Cardiac septum (tissue), 1 donor: ENCODE measurements at regions not wholly inside any gene's neighbourhood (a gene's known extent, or its start where the extent isn't known, plus 50 kb on each side); places are given as distances from the start of the nearest gene placed in this dataset.
"Not testable (repeated sequence)": the region's sequence is repeated elsewhere in the genome, so short reads cannot be mapped to it uniquely, and the experiment has no call there.

Source experiments
- DNase-seq: peaks from one replicate; pipeline ENCODE4 v3.0.0-alpha.2; 2020; ENCODE audit warnings: low spot score
- intact Hi-C: fragments of 100-400 bp; cut with DNase I; formaldehyde crosslinking; loops from one replicate; pipeline ENCODE4 v1.14.0; 2022
- donor health status: DM: no; HTN: no; CAD: no.

GRCh38 chr1:189681252-189681919, 796.3 kb downstream of the BRINP3 start:
- intact Hi-C loops, result no loop called here
- no peak for DNase-seq

- no peak for DNase-seq
- intact Hi-C loops, result no loop called here
Measured at GRCh38 chr1:189682591-189682990, 795.1 kb downstream of the BRINP3 start.

DNA sequence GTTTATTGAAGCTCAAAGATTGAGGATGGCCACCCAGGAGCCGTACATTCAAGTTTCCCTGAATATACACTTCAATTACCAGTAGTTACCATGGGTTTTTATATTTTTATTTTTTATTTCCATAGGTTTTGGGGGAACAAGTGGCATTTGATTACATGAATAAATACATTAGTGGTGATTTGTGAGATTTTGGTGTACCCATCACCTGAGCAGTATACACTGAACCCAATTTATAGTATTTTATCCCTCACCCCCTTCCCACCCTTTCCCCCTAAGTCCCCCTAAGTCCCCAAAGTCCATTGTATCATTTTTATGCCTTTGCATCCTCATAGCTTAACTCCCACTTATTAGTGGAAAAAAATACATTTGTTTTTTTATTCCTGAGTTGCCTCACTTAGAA, 791.4 kb downstream of the BRINP3 start:
- no peak for DNase-seq
- intact Hi-C loops, result no loop called here

DNA sequence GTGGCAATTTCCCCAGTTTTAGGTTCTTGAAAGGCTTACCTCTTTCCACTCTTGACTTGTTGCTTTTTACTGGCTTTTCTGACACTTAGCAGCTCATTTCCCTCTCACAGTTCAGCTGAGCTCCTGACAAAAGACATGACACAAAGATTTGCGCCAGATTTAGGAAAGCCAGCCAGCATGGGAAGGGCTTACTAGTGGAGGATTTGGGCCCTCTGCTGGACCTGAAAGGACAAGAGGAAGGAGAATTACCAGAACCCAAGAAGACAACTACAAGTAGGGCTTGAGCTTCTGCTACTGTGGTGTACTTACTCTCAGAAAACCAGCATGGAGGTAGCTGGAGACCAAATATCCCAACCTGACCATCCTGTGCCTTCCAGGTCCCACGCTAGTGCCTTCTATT, 784.5 kb downstream of the BRINP3 start:
- intact Hi-C loops, result no loop called here
- DNase-seq, result no peak

DNA sequence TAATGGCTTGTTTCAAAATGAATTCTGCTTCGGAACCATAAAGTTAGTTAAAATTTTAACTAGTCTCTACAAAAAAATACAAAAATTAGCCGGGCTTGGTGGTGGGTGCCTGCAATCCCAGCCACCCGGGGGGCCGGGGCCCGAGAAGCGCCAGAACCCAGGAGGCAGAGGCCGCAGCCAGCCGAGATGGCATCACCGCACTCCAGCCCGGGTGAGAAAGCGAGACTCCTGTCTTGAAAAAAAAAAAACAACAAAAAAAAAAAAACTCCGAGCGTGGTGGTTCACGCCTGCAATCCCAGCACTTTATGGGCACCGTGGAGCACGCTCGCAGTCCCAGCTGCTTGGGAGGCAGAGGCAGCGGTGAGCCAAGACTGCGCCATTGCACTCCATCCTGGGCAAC, 781.4 kb downstream of the BRINP3 start:
- intact Hi-C loops, result no loop called here

DNA sequence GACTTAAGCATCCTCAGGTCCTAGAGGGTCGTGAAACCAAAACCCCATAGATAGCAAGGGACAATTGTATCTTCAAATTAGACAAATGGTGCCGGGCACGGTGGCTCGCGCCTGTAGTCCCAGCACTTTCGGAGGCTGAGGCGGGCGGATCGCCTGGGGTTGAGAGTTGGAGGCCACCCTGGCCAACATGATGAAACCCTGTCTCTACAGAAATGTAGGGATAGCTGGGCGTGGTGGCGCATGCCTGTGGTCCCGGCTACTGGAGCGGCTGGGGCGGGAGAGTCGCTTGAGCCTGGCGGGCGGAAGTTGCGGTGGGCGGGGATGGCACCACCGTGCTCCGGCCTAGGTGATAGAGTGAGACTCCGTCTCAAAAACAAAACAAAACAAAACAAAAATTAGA, 780.6 kb downstream of the BRINP3 start:
- no peak for DNase-seq
- intact Hi-C loops, result no loop called here

More for the DNA sequence above, 781.4 kb downstream of the BRINP3 start:
- DNase-seq, result no peak

- intact Hi-C loops, result no loop called here
- DNase-seq, result no peak
Measured at GRCh38 chr1:189701606-189702005, 776.1 kb downstream of the BRINP3 start.

GRCh38 chr1:189706594-189706993, 771.1 kb downstream of the BRINP3 start:
- no peak for DNase-seq
- intact Hi-C loops, result no loop called here

- no peak for DNase-seq
- intact Hi-C loops, result no loop called here
Measured at GRCh38 chr1:189708674-189709073, 769.0 kb downstream of the BRINP3 start.

DNA sequence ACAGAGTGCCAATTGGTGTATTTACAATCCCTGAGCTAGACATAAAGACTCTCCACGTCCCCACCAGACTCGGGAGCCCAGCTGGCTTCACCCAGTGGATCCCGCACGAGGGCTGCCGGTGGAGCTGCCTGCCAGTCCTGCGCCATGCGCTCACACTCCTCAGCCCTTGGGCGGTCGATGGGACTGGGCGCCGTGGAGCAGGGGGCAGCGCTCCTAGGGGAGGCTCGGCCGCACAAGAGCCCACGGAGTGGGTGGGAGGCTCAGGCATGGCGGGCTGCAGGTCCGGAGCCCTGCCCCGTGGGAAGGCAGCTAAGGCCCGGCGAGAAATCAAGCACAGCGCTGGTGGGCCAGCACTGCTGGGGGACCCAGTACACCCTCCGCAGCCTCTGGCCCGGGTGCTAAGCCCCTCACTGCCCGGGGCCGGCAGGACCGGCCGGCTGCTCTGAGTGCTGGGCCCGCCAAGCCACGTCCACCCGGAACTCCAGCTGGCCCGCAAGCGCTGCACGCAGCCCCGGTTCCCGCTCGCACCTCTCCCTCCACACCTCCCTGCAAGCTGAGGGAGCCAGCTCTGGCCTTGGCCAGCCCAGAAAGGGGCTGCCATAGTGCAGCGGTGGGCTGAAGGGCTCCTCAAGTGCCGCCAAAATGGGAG, 759.4 kb downstream of the BRINP3 start:
- DNase-seq, intact Hi-C loops: not testable (repeated sequence)

GRCh38 chr1:189726806-189727205, 750.9 kb downstream of the BRINP3 start:
- intact Hi-C loops, result no loop called here
- no peak for DNase-seq

- DNase-seq, result no peak
- intact Hi-C loops, result no loop called here
Measured at GRCh38 chr1:189751311-189751710, 726.4 kb downstream of the BRINP3 start.

- no peak for DNase-seq
- intact Hi-C loops, result no loop called here
Measured at GRCh38 chr1:189752461-189752995, 725.1 kb downstream of the BRINP3 start.

DNA sequence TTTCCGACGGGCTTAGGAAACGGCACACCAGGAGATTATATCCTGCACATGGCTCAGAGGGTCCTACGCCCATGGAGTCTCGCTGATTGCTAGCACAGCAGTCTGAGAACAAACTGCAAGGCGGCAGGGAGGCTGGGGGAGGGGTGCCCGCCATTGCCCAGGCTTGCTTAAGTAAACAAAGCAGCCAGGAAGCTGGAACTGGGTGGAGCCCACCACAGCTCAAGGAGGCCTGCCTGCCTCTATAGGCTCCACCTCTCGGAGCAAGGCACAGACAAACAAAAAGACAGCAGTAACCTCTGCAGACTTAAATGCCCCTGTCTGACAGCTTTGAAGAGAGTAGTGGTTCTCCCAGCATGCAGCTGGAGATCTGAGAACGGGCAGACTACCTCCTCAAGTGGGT, 722.6 kb downstream of the BRINP3 start:
- intact Hi-C loops, DNase-seq: not testable (repeated sequence)

DNA sequence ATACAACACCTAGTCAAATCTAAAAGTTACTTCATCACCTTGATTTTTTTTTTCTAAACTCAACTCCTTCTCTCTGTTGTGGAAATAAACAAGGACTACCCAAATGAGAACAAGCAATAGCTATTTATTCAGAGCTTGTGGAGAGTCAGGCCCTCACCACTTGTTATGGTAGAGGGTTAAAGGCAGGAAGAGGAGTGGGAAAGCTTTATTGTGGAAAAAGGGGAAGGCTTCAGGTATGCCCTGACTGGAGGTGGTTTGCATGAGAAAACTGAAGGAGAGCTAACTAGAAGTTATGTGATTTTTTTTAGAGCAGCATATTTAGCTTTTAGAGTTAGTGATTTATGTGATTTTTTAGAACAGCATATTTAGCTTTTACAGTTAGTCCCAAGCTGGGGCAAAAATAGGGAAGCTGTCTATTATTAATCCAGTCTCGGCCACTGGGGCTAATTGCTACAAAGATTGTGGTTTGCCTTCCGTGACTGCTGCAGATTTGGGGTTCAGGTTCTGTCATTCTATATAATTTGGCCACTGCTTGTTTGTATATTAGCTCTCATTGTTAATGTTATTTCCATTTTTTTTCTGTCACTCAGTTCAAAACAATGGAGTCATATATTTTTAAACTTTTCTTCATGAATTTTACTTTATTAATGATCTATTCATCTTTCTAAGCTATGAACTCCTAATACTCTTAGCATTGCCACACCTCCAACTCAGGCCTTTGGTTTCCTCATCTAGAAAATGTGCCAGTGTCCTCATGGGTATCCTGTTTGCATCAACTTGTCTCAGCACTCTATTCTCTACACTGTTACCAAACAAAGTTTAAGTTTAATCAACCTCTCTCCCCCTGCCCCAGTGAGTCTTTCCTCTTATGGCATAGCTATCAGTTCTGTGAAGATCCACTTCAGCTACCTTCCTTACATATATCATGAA, 713.0 kb downstream of the BRINP3 start:
- intact Hi-C loops, result no loop called here
- no peak for DNase-seq

GRCh38 chr1:189769448-189769847, 708.2 kb downstream of the BRINP3 start:
- DNase-seq, result no peak
- intact Hi-C loops, result no loop called here

DNA sequence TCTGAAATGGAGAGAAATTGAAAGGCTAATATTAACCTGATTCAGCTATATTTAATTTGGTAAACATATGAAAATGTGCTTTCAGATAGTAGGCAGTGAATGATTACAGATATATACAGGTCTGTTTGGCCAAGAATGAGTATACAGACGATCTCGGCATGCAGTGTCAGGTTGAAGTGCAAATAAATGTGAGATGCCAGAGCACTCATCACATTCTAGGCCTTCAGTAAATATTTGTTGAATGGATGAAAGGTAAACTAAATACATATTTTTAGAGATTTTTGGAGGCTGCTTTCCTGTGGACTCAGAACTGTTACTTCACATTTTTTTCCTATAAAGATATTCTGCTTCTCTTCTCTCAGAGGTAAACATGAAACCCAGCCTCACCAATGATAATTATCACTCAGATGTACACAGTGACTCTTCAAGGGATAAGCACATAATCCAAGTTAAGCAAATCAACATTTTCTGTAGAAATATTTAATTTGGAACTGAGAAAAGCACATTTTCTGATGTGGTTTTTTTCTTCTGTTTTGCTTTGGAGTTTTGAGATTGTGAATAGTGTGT, 702.9 kb downstream of the BRINP3 start:
- no peak for DNase-seq
- intact Hi-C loops, result no loop called here

- intact Hi-C loops, result no loop called here
- DNase-seq, result no peak
Measured at GRCh38 chr1:189775343-189775742, 702.3 kb downstream of the BRINP3 start.

DNA sequence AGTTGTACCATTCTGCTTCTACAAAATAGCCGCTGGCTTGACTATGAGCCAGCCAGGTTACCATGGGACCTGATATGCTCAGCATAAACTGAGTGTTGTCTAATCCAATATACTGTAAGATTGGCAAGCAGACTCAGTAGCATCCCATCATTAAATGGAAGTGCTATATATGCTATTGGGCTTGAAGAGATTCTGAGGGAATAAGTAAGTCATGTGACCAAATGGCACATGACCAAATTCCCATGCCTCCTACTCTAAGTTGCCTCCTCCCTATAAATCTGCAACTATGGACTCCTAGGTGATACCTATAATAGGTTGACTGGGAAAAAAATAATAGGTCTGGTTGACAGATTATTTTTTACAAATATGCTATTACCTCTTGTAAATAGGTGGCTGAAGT, 698.6 kb downstream of the BRINP3 start:
- no peak for DNase-seq
- intact Hi-C loops, result no loop called here

- intact Hi-C loops, result no loop called here
- peak; percentile 68 for DNase-seq
Measured at GRCh38 chr1:189782295-189782694, 695.4 kb downstream of the BRINP3 start.
